ENCODE measurements at regions not wholly inside any gene's neighbourhood (a gene's known extent, or its start where the extent isn't known, plus 50 kb on each side); places are given as distances from the start of the nearest gene placed in this dataset.

GRCh38 chr16:55039042-55039441 lies 108.4 kb downstream of the IRX5 start:
- DNase-seq (ENCODE audit: low read depth): no peak
- TF ChIP-seq, protein P1, sequence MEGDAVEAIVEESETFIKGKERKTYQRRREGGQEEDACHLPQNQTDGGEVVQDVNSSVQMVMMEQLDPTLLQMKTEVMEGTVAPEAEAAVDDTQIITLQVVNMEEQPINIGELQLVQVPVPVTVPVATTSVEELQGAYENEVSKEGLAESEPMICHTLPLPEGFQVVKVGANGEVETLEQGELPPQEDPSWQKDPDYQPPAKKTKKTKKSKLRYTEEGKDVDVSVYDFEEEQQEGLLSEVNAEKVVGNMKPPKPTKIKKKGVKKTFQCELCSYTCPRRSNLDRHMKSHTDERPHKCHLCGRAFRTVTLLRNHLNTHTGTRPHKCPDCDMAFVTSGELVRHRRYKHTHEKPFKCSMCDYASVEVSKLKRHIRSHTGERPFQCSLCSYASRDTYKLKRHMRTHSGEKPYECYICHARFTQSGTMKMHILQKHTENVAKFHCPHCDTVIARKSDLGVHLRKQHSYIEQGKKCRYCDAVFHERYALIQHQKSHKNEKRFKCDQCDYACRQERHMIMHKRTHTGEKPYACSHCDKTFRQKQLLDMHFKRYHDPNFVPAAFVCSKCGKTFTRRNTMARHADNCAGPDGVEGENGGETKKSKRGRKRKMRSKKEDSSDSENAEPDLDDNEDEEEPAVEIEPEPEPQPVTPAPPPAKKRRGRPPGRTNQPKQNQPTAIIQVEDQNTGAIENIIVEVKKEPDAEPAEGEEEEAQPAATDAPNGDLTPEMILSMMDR (IDR thresholded peaks at IDR 0.05; ENCODE audit: low read depth, low read length, missing control alignments): no peak
- no peak overlapping the region for H3K4me3 ChIP-seq (ENCODE audit: low read depth, low read length)
- in situ Hi-C loops (cut with HindIII; ENCODE audit: low sequenced_read_pairs): no loop called here

DNA sequence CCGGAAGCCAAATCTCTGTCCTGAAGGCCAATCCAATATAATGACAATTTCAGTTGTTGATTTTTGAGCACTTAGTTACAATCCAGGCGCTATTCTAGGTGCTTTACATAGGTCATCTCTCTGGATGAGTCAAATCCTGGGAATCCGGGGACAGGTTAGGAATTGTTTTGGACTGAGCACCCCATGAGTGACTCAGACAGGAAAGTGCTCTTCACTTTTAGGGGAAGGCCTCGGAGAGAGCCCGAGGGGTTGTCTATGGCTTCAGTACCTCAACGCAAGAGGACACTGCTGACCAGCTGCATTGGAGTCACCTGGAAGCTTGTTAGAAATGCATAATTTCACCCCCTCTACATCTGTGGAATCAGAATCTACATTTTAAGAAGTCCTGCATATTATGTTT lies 108.8 kb downstream of the IRX5 start:
- TF ChIP-seq, protein P1 (IDR thresholded peaks at IDR 0.05; ENCODE audit: low read depth, low read length, missing control alignments): no peak
- no peak overlapping the region for H3K4me3 ChIP-seq (ENCODE audit: low read depth, low read length)
- in situ Hi-C loops (cut with HindIII; ENCODE audit: low sequenced_read_pairs): no loop called here
- no peak for DNase-seq (ENCODE audit: low read depth)

DNA sequence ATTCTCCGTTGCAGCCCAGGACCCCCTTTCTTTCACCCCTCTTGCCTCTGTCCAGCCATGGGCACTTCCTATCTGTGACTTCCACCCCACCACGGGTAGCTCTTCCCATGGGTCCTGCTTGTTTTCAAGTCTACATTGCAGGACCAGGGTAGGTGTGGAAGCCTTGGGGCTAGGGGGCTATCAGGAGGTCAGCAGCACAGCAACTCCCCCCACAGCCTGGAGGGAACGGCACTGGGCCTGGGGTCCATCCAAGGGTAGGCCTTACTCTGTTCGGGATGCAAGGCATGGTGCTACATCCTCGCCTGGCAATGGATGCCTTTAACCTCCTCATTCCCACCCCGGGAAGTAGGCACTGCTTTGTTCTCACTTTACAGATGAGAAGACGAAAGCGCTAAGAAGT lies 109.3 kb downstream of the IRX5 start:
- in situ Hi-C loops (cut with HindIII; ENCODE audit: low sequenced_read_pairs): loop anchor here (10.0 kb wide), 1 partner anchor 55 kb away; no protein-coding TSS in a partner anchor
- TF ChIP-seq, protein P1 (IDR thresholded peaks at IDR 0.05; ENCODE audit: low read depth, low read length, missing control alignments): no peak
- DNase-seq (ENCODE audit: low read depth): no peak

DNA sequence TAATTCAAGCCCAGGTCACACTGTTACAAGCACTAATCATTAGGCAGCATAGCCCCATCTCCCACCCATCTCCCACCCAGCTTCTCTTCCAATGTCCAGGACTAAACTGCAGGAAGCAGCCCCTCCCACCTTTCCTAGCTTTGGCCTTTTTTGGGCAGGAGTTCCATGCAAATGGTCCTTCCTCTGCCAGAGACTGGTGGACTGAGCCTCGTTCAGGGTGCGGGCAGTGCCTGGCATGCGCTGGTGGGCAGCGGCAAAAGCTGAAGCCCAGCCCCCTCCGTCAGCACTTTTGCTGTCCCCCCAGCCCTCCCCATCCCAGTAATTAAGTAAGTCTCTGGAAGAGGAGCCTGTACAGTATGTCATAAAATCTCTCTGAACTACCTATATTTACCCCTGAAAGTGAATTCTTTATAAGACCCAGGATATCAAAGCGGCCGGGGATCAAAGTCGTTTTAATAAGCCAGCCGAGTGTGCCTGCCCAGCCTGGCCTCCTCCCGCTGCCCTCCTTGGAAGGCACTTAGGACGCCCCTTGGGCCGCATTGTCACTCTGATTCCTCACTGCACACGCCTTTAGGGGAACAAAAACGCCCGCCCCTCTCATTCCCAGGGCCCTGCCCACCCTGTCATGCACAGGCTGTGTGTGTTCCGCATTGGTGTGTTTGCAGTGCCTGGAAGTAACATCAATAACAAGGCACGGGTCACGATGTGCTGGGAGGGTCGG lies 109.9 kb downstream of the IRX5 start:
- in situ Hi-C loops (cut with HindIII; ENCODE audit: low sequenced_read_pairs): loop anchor here (10.0 kb wide), 1 partner anchor 54 kb away; no protein-coding TSS in a partner anchor
- no peak overlapping the region for H3K4me3 ChIP-seq (ENCODE audit: low read depth, low read length)
- TF ChIP-seq, protein P1 (IDR thresholded peaks at IDR 0.05; ENCODE audit: low read depth, low read length, missing control alignments): no peak
- no peak for DNase-seq (ENCODE audit: low read depth)

More for the DNA sequence above, 109.3 kb downstream of the IRX5 start:
- H3K4me3 ChIP-seq (ENCODE audit: low read depth, low read length): no peak overlapping the region

DNA sequence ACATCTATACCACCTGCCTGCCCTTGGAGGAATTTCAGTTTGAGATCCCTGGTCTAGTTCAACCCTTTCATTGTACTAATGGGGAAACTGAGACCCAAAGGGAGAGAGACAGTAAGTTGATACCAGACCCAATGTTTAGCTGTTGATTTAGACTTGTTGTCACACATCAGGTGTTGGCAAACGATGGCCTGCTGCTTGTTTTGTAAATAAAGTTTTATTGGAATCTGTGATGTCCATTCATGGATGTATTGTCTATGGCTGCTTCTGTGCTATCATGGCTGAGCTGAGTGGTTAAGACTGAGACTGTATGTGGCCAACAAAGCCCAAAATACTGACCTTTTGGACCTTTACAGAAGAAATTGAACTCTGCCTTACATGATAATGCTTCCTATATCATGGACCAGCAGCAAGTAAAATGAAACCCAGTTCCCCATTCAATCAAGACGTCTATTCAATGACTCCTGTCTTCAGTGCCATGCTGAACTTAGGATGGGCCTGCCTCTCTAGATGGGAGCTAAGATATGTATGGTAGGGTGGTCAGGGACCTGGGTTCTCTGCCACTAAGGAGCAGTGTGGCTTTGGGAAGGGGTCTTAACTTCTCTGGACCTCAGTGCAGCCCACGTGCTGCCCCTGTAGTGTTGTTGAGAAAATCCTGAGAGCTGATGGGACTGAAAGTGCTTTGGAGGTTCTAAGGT lies 111.0 kb downstream of the IRX5 start:
- H3K4me3 ChIP-seq (ENCODE audit: low read depth, low read length): no peak overlapping the region
- in situ Hi-C loops (cut with HindIII; ENCODE audit: low sequenced_read_pairs): loop anchor here (10.0 kb wide), 1 partner anchor 53 kb away; no protein-coding TSS in a partner anchor
- DNase-seq (ENCODE audit: low read depth): no peak
- TF ChIP-seq, protein P1 (IDR thresholded peaks at IDR 0.05; ENCODE audit: low read depth, low read length, missing control alignments): no peak

DNA sequence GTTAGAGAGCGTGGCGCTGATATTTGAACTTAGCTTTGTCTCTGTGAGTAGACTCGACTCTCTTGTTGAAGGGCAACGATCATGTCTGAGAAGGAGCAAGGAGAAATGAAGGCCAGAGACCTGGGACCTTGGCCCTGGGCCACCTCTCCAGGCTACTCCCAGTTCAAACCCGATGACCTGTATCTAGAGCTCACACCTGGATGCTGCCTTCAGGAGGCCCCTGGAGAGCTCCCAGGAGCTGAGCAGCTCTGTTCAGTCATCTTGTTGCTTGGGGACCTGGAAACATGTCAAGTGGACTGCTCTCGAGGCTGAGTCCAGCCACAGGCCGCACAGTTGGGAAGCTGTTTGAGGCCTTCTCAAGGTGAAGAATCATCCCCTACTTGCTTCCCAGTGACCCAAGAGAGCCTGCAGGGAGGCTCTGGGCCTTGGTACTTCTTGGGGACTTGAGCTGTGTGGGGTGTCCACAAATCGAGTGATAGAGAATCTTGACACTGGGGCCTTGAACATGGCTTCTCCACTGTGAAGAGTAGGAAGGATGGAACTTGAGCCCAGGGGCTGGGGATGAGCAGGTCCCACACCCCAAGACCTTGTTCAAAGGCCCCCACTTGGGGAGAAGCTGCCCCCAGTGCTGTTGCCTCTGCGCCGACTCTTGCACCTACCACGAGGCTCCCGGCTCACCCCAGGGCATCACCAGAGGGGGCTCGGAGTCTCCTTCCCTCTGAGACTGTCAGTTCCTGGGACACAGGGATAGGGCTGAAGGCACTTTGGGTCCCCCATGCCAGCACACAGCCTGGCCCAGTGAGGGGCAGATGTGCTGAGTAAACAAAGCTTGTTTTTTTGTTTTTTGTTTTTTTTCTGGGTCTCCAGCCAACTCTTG lies 112.1 kb downstream of the IRX5 start:
- H3K4me3 ChIP-seq (ENCODE audit: low read depth, low read length): no peak overlapping the region
- TF ChIP-seq, protein P1 (IDR thresholded peaks at IDR 0.05; ENCODE audit: low read depth, low read length, missing control alignments): no peak
- DNase-seq (ENCODE audit: low read depth): no peak
- in situ Hi-C loops (cut with HindIII; ENCODE audit: low sequenced_read_pairs): loop anchor here (10.0 kb wide), 1 partner anchor 52 kb away; no protein-coding TSS in a partner anchor

Measured in astrocyte of the cerebellum (primary cell).